NB4 (cell line): ENCODE measurements at regions not wholly inside any gene's neighbourhood (a gene's known extent, or its start where the extent isn't known, plus 50 kb on each side); places are given as distances from the start of the nearest gene placed in this dataset.

ENCODE experiments used
- MYC ChIP-seq: IDR thresholded peaks from 2 replicates; pipeline ENCODE4 v1.6.1; 2011; ENCODE audit warnings: low read depth, low read length
- POLR2A ChIP-seq: IDR thresholded peaks from 2 replicates; pipeline ENCODE4 v1.6.1; 2011; ENCODE audit warnings: mild to moderate bottlenecking; ENCODE audit not compliant: insufficient read length; ENCODE audit errors: extremely low read depth
- TF ChIP-seq, protein P1 (sequence below): IDR thresholded peaks from one replicate; pipeline ENCODE4 v1.5.1; 2012; ENCODE audit warnings: low read depth, low read length
- TF ChIP-seq, protein P2 (sequence below): IDR thresholded peaks from 2 replicates; pipeline ENCODE4 v1.6.1; 2011; ENCODE audit warnings: low read depth, low read length

- TF ChIP-seq, protein P1, sequence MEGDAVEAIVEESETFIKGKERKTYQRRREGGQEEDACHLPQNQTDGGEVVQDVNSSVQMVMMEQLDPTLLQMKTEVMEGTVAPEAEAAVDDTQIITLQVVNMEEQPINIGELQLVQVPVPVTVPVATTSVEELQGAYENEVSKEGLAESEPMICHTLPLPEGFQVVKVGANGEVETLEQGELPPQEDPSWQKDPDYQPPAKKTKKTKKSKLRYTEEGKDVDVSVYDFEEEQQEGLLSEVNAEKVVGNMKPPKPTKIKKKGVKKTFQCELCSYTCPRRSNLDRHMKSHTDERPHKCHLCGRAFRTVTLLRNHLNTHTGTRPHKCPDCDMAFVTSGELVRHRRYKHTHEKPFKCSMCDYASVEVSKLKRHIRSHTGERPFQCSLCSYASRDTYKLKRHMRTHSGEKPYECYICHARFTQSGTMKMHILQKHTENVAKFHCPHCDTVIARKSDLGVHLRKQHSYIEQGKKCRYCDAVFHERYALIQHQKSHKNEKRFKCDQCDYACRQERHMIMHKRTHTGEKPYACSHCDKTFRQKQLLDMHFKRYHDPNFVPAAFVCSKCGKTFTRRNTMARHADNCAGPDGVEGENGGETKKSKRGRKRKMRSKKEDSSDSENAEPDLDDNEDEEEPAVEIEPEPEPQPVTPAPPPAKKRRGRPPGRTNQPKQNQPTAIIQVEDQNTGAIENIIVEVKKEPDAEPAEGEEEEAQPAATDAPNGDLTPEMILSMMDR: no peak
- TF ChIP-seq POLR2A (no peak), MYC (no peak)
- TF ChIP-seq, protein P2, sequence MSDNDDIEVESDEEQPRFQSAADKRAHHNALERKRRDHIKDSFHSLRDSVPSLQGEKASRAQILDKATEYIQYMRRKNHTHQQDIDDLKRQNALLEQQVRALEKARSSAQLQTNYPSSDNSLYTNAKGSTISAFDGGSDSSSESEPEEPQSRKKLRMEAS: no peak
Observed at GRCh38 chr4:189092581-189092980, 848.1 kb upstream of the FRG1 start.
